HCT116 (cell line): ENCODE measurements at regions not wholly inside any gene's neighbourhood (a gene's known extent, or its start where the extent isn't known, plus 50 kb on each side); places are given as distances from the start of the nearest gene placed in this dataset.

Experiments used
- ATAC-seq: fragments of 200-7000 bp; cut with Tn5 transposase; 2 replicates; pipeline ENCODE4 v1.9.1; 2020; ENCODE audit warnings: mild to moderate bottlenecking, moderate library complexity
- BruUV-seq: library from RNA; stranded (reverse); fragments of 400-500 nt; replicated peaks from 2 replicates; lab custom pipeline; 2021; lab: Mats Ljungman, UMichigan
- CTCF ChIA-PET: fragments of 300-600 bp; sonication (Branson Sonifier 250); formaldehyde crosslinking; loops from one replicate; lab custom pipeline; 2021; ENCODE audit warnings: antibody characterized with exemption; lab: Charles Lee
- POLR2A ChIA-PET: fragments of 300-600, 350-600 bp; sonication (Branson Sonifier 250); formaldehyde crosslinking; loops from one replicate; lab custom pipeline; 2021; ENCODE audit warnings: antibody characterized with exemption; lab: Charles Lee
- RAD21 ChIA-PET, 2 experiments: fragments of 300-600 bp; sonication (Branson Sonifier 250); formaldehyde crosslinking; loops; one replicate each; lab custom pipeline; 2023; ENCODE audit warnings: low total read pairs in 2 of 2; ENCODE audit not compliant: uncharacterized antibody in 2 of 2, unreplicated experiment in 2 of 2, low non-redundant PET in 1 of 2; lab: Charles Lee
- DNase-seq: peaks from one replicate; pipeline ENCODE4 v3.0.0-alpha.2; 2010; ENCODE audit warnings: low read depth, low spot score
- H2AFZ ChIP-seq: fragments of 200-600 bp; shearing (Covaris generic), sonication (generic); 2 replicates; pipeline ENCODE4 v1.6.1; 2017; ENCODE audit warnings: low read depth, mixed run types, mixed read lengths, antibody characterized with exemption, low read length; ENCODE audit not compliant: poor library complexity, severe bottlenecking
- H3K27ac ChIP-seq: 2 replicates; pipeline ENCODE4 v1.5.1; 2012; ENCODE audit warnings: low read depth, low read length
- H3K27me3 ChIP-seq: fragments of 200-600 bp; sonication (generic); 2 replicates; pipeline ENCODE4 v1.6.1; 2016; ENCODE audit warnings: mixed run types, low read length, mixed read lengths; ENCODE audit not compliant: insufficient read depth
- H3K36me3 ChIP-seq, 2 experiments: fragments of 200-500 bp in 1 of 2; fragments of 200-600 bp in 1 of 2; sonication (Bioruptor generic) in 1 of 2; sonication (generic) in 1 of 2; 2 replicates each; pipeline versions ENCODE4 v1.5.1 to v1.6.1; 2014 to 2016; ENCODE audit warnings: low read length in 2 of 2, inconsistent platforms in 1 of 2, mixed read lengths in 1 of 2, mixed run types in 1 of 2; ENCODE audit not compliant: insufficient read depth in 2 of 2, control insufficient read depth in 1 of 2
- H3K4me1 ChIP-seq, 2 experiments: fragments of 200-600 bp in 1 of 2; sonication (generic) in 1 of 2; 2 replicates each; pipeline versions ENCODE4 v1.5.1 to v1.6.1; 2012 to 2017; ENCODE audit warnings: low read length in 2 of 2, inconsistent platforms in 1 of 2, mild to moderate bottlenecking in 1 of 2, mixed read lengths in 1 of 2, mixed run types in 1 of 2, moderate library complexity in 1 of 2; ENCODE audit not compliant: insufficient read depth in 2 of 2, control insufficient read depth in 1 of 2
- H3K4me2 ChIP-seq: fragments of 200-600 bp; sonication (generic); 2 replicates; pipeline ENCODE4 v1.6.1; 2017; ENCODE audit warnings: mixed run types, low read length, mixed read lengths
- H3K4me3 ChIP-seq, 2 experiments: fragments of 200-600 bp in 1 of 2; sonication (generic) in 1 of 2; replicated peaks in 1 of 2; 2 replicates each; pipeline ENCODE4 v1.5.1; 2011 to 2016; ENCODE audit warnings: low read length in 2 of 2, control low read depth in 1 of 2, low read depth in 1 of 2, mild to moderate bottlenecking in 1 of 2, mixed read lengths in 1 of 2, mixed run types in 1 of 2
- H3K79me2 ChIP-seq: fragments of 200-600 bp; sonication (generic); 2 replicates; pipeline ENCODE4 v1.6.1; 2017; ENCODE audit warnings: mild to moderate bottlenecking, mixed run types, low read length, moderate library complexity, mixed read lengths; ENCODE audit not compliant: insufficient read depth
- H3K9ac ChIP-seq: fragments of 200-600 bp; sonication (generic); 2 replicates; pipeline ENCODE4 v1.6.1; 2016; ENCODE audit warnings: low read length, mixed read lengths
- H3K9me2 ChIP-seq: fragments of 200-600 bp; sonication (generic), shearing (Covaris generic); 2 replicates; pipeline ENCODE4 v1.6.1; 2017; ENCODE audit warnings: mixed run types, mild to moderate bottlenecking, moderate library complexity; ENCODE audit not compliant: insufficient read depth
- H3K9me3 ChIP-seq, 2 experiments: fragments of 200-500 bp in 1 of 2; fragments of 200-600 bp in 1 of 2; sonication (Bioruptor generic) in 1 of 2; sonication (generic) in 1 of 2; 2 replicates each; pipeline ENCODE4 v1.6.1; 2014 to 2017; ENCODE audit warnings: low read length in 2 of 2, mixed read lengths in 2 of 2, inconsistent platforms in 1 of 2, low read depth in 1 of 2, mild to moderate bottlenecking in 1 of 2, mixed run types in 1 of 2, moderate library complexity in 1 of 2; ENCODE audit not compliant: control insufficient read depth in 1 of 2, insufficient read depth in 1 of 2
- H4K20me1 ChIP-seq: fragments of 200-600 bp; sonication (generic), shearing (Covaris generic); 2 replicates; pipeline ENCODE4 v1.6.1; 2017; ENCODE audit warnings: mixed run types, mild to moderate bottlenecking, moderate library complexity; ENCODE audit not compliant: insufficient read depth
- CBX3 ChIP-seq: IDR thresholded peaks from 2 replicates; pipeline ENCODE4 v1.6.1; 2012; ENCODE audit warnings: low read depth
- EGR1 ChIP-seq: IDR thresholded peaks from 2 replicates; pipeline ENCODE4 v1.6.1; 2012; ENCODE audit warnings: low read depth
- EZH2phosphoT487 ChIP-seq: fragments of 200-600 bp; IDR thresholded peaks from 2 replicates; pipeline ENCODE4 v1.6.1; 2018; ENCODE audit warnings: antibody characterized with exemption, borderline replicate concordance
- JUND ChIP-seq: IDR thresholded peaks from 2 replicates; pipeline ENCODE4 v1.6.1; 2012
- REST ChIP-seq: IDR thresholded peaks from 2 replicates; pipeline ENCODE4 v1.6.1; 2012; ENCODE audit warnings: low read depth
- ZFX ChIP-seq: fragments of 450-650 bp; IDR thresholded peaks from 2 replicates; pipeline ENCODE4 v1.6.1; 2017
- ZNF274 ChIP-seq: fragments of 200-500 bp; sonication (Bioruptor generic); IDR thresholded peaks from 2 replicates; pipeline ENCODE4 v1.6.1; 2014; ENCODE audit warnings: mild to moderate bottlenecking, low read depth, low read length, inconsistent platforms
- intact Hi-C: fragments of 100-400 bp; cut with micrococcal nuclease; formaldehyde crosslinking; loops from 2 replicates; pipeline ENCODE4 v1.10.0; 2022
- TF ChIP-seq, protein P1 (sequence below), 3 experiments: fragments of 200-600 bp in 1 of 3; sonication (generic) in 1 of 3; IDR thresholded peaks in 2 of 3; conservative IDR thresholded peaks in 1 of 3; 2 replicates each; pipeline ENCODE4 v1.5.1; 2012 to 2017; ENCODE audit warnings: low read depth in 2 of 3, low read length in 2 of 3, antibody characterized with exemption in 1 of 3, borderline replicate concordance in 1 of 3, control low read depth in 1 of 3, mild to moderate bottlenecking in 1 of 3, mixed read lengths in 1 of 3, mixed run types in 1 of 3, moderate library complexity in 1 of 3; ENCODE audit not compliant: insufficient read depth in 1 of 3
- TF ChIP-seq, protein P2 (sequence below): IDR thresholded peaks from 2 replicates; pipeline ENCODE4 v1.6.1; 2011; ENCODE audit warnings: mild to moderate bottlenecking, low read length, moderate library complexity; ENCODE audit not compliant: insufficient replicate concordance; ENCODE audit errors: extremely low read depth

- Histone ChIP-seq H4K20me1 (no peaks in the 10 kb centered on the region), H3K36me3 (no peaks in the 10 kb centered on the region), H3K9ac (no peak overlapping the region), H3K4me3 (no peak overlapping the region), H3K4me2 (no peak overlapping the region), H3K9me3 (no peaks in the 10 kb centered on the region), H3K79me2 (no peaks in the 10 kb centered on the region), H2AFZ (no peak overlapping the region), H3K27ac (no peak overlapping the region), H3K27me3 (peaks cover 75% of the 10 kb centered on the region), H3K9me2 (no peaks in the 10 kb centered on the region), H3K4me1 (no peaks in the 10 kb centered on the region)
- ATAC-seq (no peak), DNase-seq (no peak)
- TF ChIP-seq CBX3 (no peak), ZNF274 (no peak), ZFX (no peak), JUND (no peak), EZH2phosphoT487 (no peak)
- TF ChIP-seq, protein P1, sequence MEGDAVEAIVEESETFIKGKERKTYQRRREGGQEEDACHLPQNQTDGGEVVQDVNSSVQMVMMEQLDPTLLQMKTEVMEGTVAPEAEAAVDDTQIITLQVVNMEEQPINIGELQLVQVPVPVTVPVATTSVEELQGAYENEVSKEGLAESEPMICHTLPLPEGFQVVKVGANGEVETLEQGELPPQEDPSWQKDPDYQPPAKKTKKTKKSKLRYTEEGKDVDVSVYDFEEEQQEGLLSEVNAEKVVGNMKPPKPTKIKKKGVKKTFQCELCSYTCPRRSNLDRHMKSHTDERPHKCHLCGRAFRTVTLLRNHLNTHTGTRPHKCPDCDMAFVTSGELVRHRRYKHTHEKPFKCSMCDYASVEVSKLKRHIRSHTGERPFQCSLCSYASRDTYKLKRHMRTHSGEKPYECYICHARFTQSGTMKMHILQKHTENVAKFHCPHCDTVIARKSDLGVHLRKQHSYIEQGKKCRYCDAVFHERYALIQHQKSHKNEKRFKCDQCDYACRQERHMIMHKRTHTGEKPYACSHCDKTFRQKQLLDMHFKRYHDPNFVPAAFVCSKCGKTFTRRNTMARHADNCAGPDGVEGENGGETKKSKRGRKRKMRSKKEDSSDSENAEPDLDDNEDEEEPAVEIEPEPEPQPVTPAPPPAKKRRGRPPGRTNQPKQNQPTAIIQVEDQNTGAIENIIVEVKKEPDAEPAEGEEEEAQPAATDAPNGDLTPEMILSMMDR (IDR thresholded peaks at IDR 0.05 in 2 of 3, conservative IDR thresholded peaks at IDR 0.05 in 1 of 3; ENCODE audit: borderline replicate concordance in 1 of 3, insufficient read depth in 1 of 3, low read depth in 2 of 3, low read length in 2 of 3), result no peak
- no TSS peak for BruUV-seq
- RAD21 ChIA-PET, result no interaction called here
- POLR2A ChIA-PET, result no interaction called here
- intact Hi-C loops, result no loop called here
- CTCF ChIA-PET, result no interaction called here
These were observed 221.4 kb downstream of the C11orf91 start for GRCh38 chr11:33479231-33479630.

GRCh38 chr11:33478111-33478573 lies 221.0 kb downstream of the HIPK3 start:
- Histone ChIP-seq H3K27me3 (peaks cover 84% of the 10 kb centered on the region), H3K4me2 (no peak overlapping the region), H3K27ac (no peak overlapping the region), H3K4me3 (no peak overlapping the region), H3K9me2 (no peaks in the 10 kb centered on the region), H3K79me2 (no peaks in the 10 kb centered on the region), H2AFZ (no peak overlapping the region), H3K9me3 (no peaks in the 10 kb centered on the region), H3K36me3 (no peaks in the 10 kb centered on the region), H3K9ac (no peak overlapping the region), H3K4me1 (no peaks in the 10 kb centered on the region), H4K20me1 (no peaks in the 10 kb centered on the region)
- intact Hi-C loops, result no loop called here
- ChIA-PET RAD21 (interaction anchor here in 1 of 2 experiments (0.6 kb wide), 1 partner anchor 32 kb away, joined by 3 read pairs; no protein-coding TSS in a partner anchor), CTCF (no interaction called here), POLR2A (no interaction called here)
- TF ChIP-seq, protein P1 (IDR thresholded peaks at IDR 0.05 in 2 of 3, conservative IDR thresholded peaks at IDR 0.05 in 1 of 3; ENCODE audit: borderline replicate concordance in 1 of 3, insufficient read depth in 1 of 3, low read depth in 2 of 3, low read length in 2 of 3), result no peak
- TF ChIP-seq REST, result no peak
- no peak for TF ChIP-seq EGR1
- no peak for TF ChIP-seq ZFX
- TF ChIP-seq, protein P2, sequence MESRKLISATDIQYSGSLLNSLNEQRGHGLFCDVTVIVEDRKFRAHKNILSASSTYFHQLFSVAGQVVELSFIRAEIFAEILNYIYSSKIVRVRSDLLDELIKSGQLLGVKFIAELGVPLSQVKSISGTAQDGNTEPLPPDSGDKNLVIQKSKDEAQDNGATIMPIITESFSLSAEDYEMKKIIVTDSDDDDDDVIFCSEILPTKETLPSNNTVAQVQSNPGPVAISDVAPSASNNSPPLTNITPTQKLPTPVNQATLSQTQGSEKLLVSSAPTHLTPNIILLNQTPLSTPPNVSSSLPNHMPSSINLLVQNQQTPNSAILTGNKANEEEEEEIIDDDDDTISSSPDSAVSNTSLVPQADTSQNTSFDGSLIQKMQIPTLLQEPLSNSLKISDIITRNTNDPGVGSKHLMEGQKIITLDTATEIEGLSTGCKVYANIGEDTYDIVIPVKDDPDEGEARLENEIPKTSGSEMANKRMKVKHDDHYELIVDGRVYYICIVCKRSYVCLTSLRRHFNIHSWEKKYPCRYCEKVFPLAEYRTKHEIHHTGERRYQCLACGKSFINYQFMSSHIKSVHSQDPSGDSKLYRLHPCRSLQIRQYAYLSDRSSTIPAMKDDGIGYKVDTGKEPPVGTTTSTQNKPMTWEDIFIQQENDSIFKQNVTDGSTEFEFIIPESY, result no peak
- no peak for DNase-seq
- ATAC-seq, result no peak
- BruUV-seq, result no TSS peak
